Kidney epithelial cell (primary cell): ENCODE measurements at regions not wholly inside any gene's neighbourhood (a gene's known extent, or its start where the extent isn't known, plus 50 kb on each side); places are given as distances from the start of the nearest gene placed in this dataset.

Experiments used
- DNase-seq: peaks from one replicate; pipeline ENCODE4 v3.0.0-alpha.2; 2010; ENCODE audit warnings: low read depth
- H3K27me3 ChIP-seq: 2 replicates; pipeline ENCODE4 v1.6.0; 2011; ENCODE audit warnings: low read length; ENCODE audit not compliant: control insufficient read depth, insufficient read depth
- H3K36me3 ChIP-seq: 2 replicates; pipeline ENCODE4 v1.5.1; 2011; ENCODE audit warnings: low read length; ENCODE audit not compliant: control insufficient read depth, insufficient read depth
- H3K4me3 ChIP-seq: 2 replicates; pipeline ENCODE4 v1.5.1; 2011; ENCODE audit warnings: low read depth, mild to moderate bottlenecking, control low read depth, low read length
- CTCF ChIP-seq: IDR thresholded peaks from 2 replicates; pipeline ENCODE4 v1.5.1; 2011; ENCODE audit warnings: mild to moderate bottlenecking, moderate library complexity, low read length, control low read depth, inconsistent platforms; ENCODE audit not compliant: insufficient read depth, poor library complexity, severe bottlenecking

GRCh38 chr6:842141-842540 lies 149.2 kb upstream of the EXOC2 start:
- TF ChIP-seq CTCF = no peak
- H3K4me3 ChIP-seq = no peak overlapping the region
- DNase-seq = no peak
- H3K36me3 ChIP-seq = no peaks in the 10 kb centered on the region
- no peaks in the 10 kb centered on the region for H3K27me3 ChIP-seq

- Histone ChIP-seq H3K4me3 (no peak overlapping the region), H3K36me3 (no peaks in the 10 kb centered on the region), H3K27me3 (no peaks in the 10 kb centered on the region)
- no peak for DNase-seq
- no peak for TF ChIP-seq CTCF
Observed at GRCh38 chr6:841569-841968, 148.6 kb upstream of the EXOC2 start.

- no peaks in the 10 kb centered on the region for H3K36me3 ChIP-seq
- no peak for DNase-seq
- H3K4me3 ChIP-seq = no peak overlapping the region
- H3K27me3 ChIP-seq = no peaks in the 10 kb centered on the region
- no peak for TF ChIP-seq CTCF
Observed at GRCh38 chr6:839201-839600, 146.3 kb upstream of the EXOC2 start.

- DNase-seq = no peak
- TF ChIP-seq CTCF = no peak
- H3K36me3 ChIP-seq = no peaks in the 10 kb centered on the region
- no peaks in the 10 kb centered on the region for H3K27me3 ChIP-seq
- H3K4me3 ChIP-seq = no peak overlapping the region
Observed at GRCh38 chr6:837380-837779, 144.4 kb upstream of the EXOC2 start.

- Histone ChIP-seq H3K27me3 (no peaks in the 10 kb centered on the region), H3K36me3 (no peaks in the 10 kb centered on the region), H3K4me3 (no peak overlapping the region)
- no peak for TF ChIP-seq CTCF
- no peak for DNase-seq
Observed at GRCh38 chr6:836276-836853, 143.4 kb upstream of the EXOC2 start.

- no peaks in the 10 kb centered on the region for H3K27me3 ChIP-seq
- no peak for TF ChIP-seq CTCF
- H3K4me3 ChIP-seq = no peak overlapping the region
- H3K36me3 ChIP-seq = no peaks in the 10 kb centered on the region
- DNase-seq = peak; percentile 32
Observed at GRCh38 chr6:835476-836160, 142.7 kb upstream of the EXOC2 start.
